Caco-2 (cell line): ENCODE measurements at regions not wholly inside any gene's neighbourhood (a gene's known extent, or its start where the extent isn't known, plus 50 kb on each side); places are given as distances from the start of the nearest gene placed in this dataset.

Source experiments
- BruUV-seq: library from RNA; stranded (reverse); fragments of 400-500 nt; replicated peaks from 2 replicates; lab custom pipeline; 2021; lab: Mats Ljungman, UMichigan
- CTCF ChIA-PET: fragments of 300-600 bp; sonication (Branson Sonifier 250); formaldehyde crosslinking; loops from one replicate; lab custom pipeline; 2022; ENCODE audit warnings: antibody characterized with exemption; lab: Charles Lee
- POLR2A ChIA-PET: fragments of 300-600 bp; sonication (Branson Sonifier 250); formaldehyde crosslinking; loops from one replicate; lab custom pipeline; 2022; ENCODE audit warnings: antibody characterized with exemption; lab: Charles Lee
- DNase-seq, 2 experiments: peaks; one replicate each; pipeline versions ENCODE4 v3.0.0 to v3.0.0-alpha.2; 2020 to 2022
- H3K27me3 ChIP-seq: replicated peaks from 2 replicates; pipeline ENCODE4 v1.6.0; 2011; ENCODE audit warnings: low read length; ENCODE audit not compliant: control insufficient read depth, insufficient read depth
- H3K36me3 ChIP-seq: 2 replicates; pipeline ENCODE4 v1.5.1; 2011; ENCODE audit warnings: low read length; ENCODE audit not compliant: control insufficient read depth, insufficient read depth
- H3K4me1 ChIP-seq: fragments of 250-450 bp; sonication (Bioruptor Pico); 2 replicates; pipeline ENCODE4 v1.5.1; 2020; ENCODE audit warnings: mild to moderate bottlenecking
- H3K4me3 ChIP-seq: 2 replicates; pipeline ENCODE4 v1.5.1; 2011; ENCODE audit warnings: low read depth, mild to moderate bottlenecking, control low read depth, low read length
- H3K9me3 ChIP-seq: fragments of 250-450 bp; sonication (Bioruptor Pico); 2 replicates; pipeline ENCODE4 v1.5.1; 2020; ENCODE audit warnings: mild to moderate bottlenecking, moderate library complexity
- H3K27ac Mint-ChIP-seq: one replicate; pipeline ENCODE4 v1.8.0; 2022; ENCODE audit warnings: mixed read lengths; ENCODE audit not compliant: unreplicated experiment
- H3K27me3 Mint-ChIP-seq: one replicate; pipeline ENCODE4 v1.8.0; 2022; ENCODE audit warnings: mixed read lengths; ENCODE audit not compliant: insufficient read depth, unreplicated experiment
- H3K36me3 Mint-ChIP-seq: one replicate; pipeline ENCODE4 v1.8.0; 2022; ENCODE audit warnings: mild to moderate bottlenecking, mixed read lengths; ENCODE audit not compliant: insufficient read depth, unreplicated experiment
- H3K4me1 Mint-ChIP-seq: one replicate; pipeline ENCODE4 v1.8.0; 2022; ENCODE audit warnings: low read depth, mixed read lengths; ENCODE audit not compliant: unreplicated experiment
- H3K4me3 Mint-ChIP-seq: one replicate; pipeline ENCODE4 v1.8.0; 2022; ENCODE audit warnings: mild to moderate bottlenecking, moderate library complexity, mixed read lengths; ENCODE audit not compliant: unreplicated experiment
- H3K9me3 Mint-ChIP-seq: one replicate; pipeline ENCODE4 v1.8.0; 2022; ENCODE audit warnings: mixed read lengths; ENCODE audit not compliant: unreplicated experiment
- CTCF ChIP-seq, 2 experiments: fragments of 200-600 bp in 1 of 2; IDR thresholded peaks; 1 replicate in 1 of 2; 2 replicates in 1 of 2; pipeline versions ENCODE4 v1.5.1 to v1.8.0; 2011 to 2022; ENCODE audit warnings: antibody characterized with exemption in 1 of 2, control low read depth in 1 of 2, inconsistent platforms in 1 of 2, low read depth in 1 of 2, low read length in 1 of 2, mild to moderate bottlenecking in 1 of 2, moderate library complexity in 1 of 2; ENCODE audit not compliant: insufficient read depth in 1 of 2, severe bottlenecking in 1 of 2, unreplicated experiment in 1 of 2
- intact Hi-C: fragments of 100-400 bp; cut with micrococcal nuclease; formaldehyde crosslinking; loops from one replicate; pipeline ENCODE4 v1.10.0; 2022; ENCODE audit not compliant: unreplicated experiment

GRCh38 chr7:47221826-47222225, 360.1 kb downstream of the TNS3 start:
- Mint-ChIP-seq H3K27ac (no peak overlapping the region), H3K27me3 (peaks cover 13% of the 10 kb centered on the region), H3K4me1 (no peaks in the 10 kb centered on the region), H3K36me3 (no peaks in the 10 kb centered on the region), H3K9me3 (no peaks in the 10 kb centered on the region), H3K4me3 (no peak overlapping the region)
- no peak for DNase-seq
- intact Hi-C loops: no loop called here
- POLR2A ChIA-PET: no interaction called here
- Histone ChIP-seq H3K36me3 (no peaks in the 10 kb centered on the region), H3K27me3 (no peaks in the 10 kb centered on the region), H3K4me3 (no peak overlapping the region), H3K9me3 (no peaks in the 10 kb centered on the region), H3K4me1 (peaks cover 6% of the 10 kb centered on the region; the same call in 1 of the 2 replicates)
- no peak for TF ChIP-seq CTCF (IDR thresholded peaks at IDR 0.05; ENCODE audit: insufficient read depth in 1 of 2, low read depth in 1 of 2, low read length in 1 of 2, severe bottlenecking in 1 of 2, unreplicated experiment in 1 of 2)
- CTCF ChIA-PET: no interaction called here
- no TSS peak for BruUV-seq

- Mint-ChIP-seq H3K36me3 (no peaks in the 10 kb centered on the region), H3K4me3 (no peak overlapping the region), H3K27me3 (peaks cover 6% of the 10 kb centered on the region), H3K27ac (peak overlapping the region; percentile 65), H3K9me3 (no peaks in the 10 kb centered on the region), H3K4me1 (no peaks in the 10 kb centered on the region)
- ChIA-PET POLR2A (no interaction called here), CTCF (no interaction called here)
- intact Hi-C loops: no loop called here
- H3K9me3 ChIP-seq: no peaks in the 10 kb centered on the region
- no peak for DNase-seq
- H3K4me3 ChIP-seq: no peak overlapping the region
- TF ChIP-seq CTCF (IDR thresholded peaks at IDR 0.05; ENCODE audit: insufficient read depth in 1 of 2, low read depth in 1 of 2, low read length in 1 of 2, severe bottlenecking in 1 of 2, unreplicated experiment in 1 of 2): no peak
- no TSS peak for BruUV-seq
- H3K36me3 ChIP-seq: no peaks in the 10 kb centered on the region
- peaks cover 6% of the 10 kb centered on the region; the same call in 1 of the 2 replicates for H3K4me1 ChIP-seq
- no peaks in the 10 kb centered on the region for H3K27me3 ChIP-seq
Observed at GRCh38 chr7:47218378-47219176, 363.3 kb downstream of the TNS3 start.

GRCh38 chr7:47217570-47218360, 364.1 kb downstream of the TNS3 start:
- TF ChIP-seq CTCF (IDR thresholded peaks at IDR 0.05; ENCODE audit: insufficient read depth in 1 of 2, low read depth in 1 of 2, low read length in 1 of 2, severe bottlenecking in 1 of 2, unreplicated experiment in 1 of 2): no peak
- H3K9me3 Mint-ChIP-seq: no peaks in the 10 kb centered on the region
- POLR2A ChIA-PET: no interaction called here
- intact Hi-C loops: no loop called here
- H3K4me1 ChIP-seq: peaks cover 6% of the 10 kb centered on the region; the same call in 1 of the 2 replicates
- H3K27ac Mint-ChIP-seq: peak overlapping the region; percentile 65
- no peaks in the 10 kb centered on the region for H3K9me3 ChIP-seq
- H3K4me3 Mint-ChIP-seq: no peak overlapping the region
- peaks cover 3% of the 10 kb centered on the region for H3K27me3 Mint-ChIP-seq
- CTCF ChIA-PET: no interaction called here
- H3K27me3 ChIP-seq: no peaks in the 10 kb centered on the region
- H3K4me1 Mint-ChIP-seq: no peaks in the 10 kb centered on the region
- DNase-seq: no peak
- H3K4me3 ChIP-seq: no peak overlapping the region
- no TSS peak for BruUV-seq
- no peaks in the 10 kb centered on the region for H3K36me3 ChIP-seq
- H3K36me3 Mint-ChIP-seq: no peaks in the 10 kb centered on the region
